Mammary epithelial cell (primary cell): ENCODE measurements at regions not wholly inside any gene's neighbourhood (a gene's known extent, or its start where the extent isn't known, plus 50 kb on each side); places are given as distances from the start of the nearest gene placed in this dataset.

Source experiments
- CTCF ChIP-seq, 2 donors: IDR thresholded peaks in 1 of 2; conservative IDR thresholded peaks in 1 of 2; 2 replicates each; pipeline ENCODE4 v1.5.1; 2011 to 2012; ENCODE audit warnings: inconsistent platforms in 2 of 2, low read length in 2 of 2, mild to moderate bottlenecking in 2 of 2, control low read depth in 1 of 2, low read depth in 1 of 2; ENCODE audit not compliant: insufficient read depth in 1 of 2; ENCODE audit errors: extremely low read depth in 1 of 2
- EZH2 ChIP-seq: IDR thresholded peaks from 2 replicates; pipeline ENCODE4 v1.6.1; 2012; ENCODE audit warnings: low read length, inconsistent platforms, borderline replicate concordance

- TF ChIP-seq CTCF (conservative IDR thresholded peaks at IDR 0.05 in 1 of 2, IDR thresholded peaks at IDR 0.05 in 1 of 2; ENCODE audit: extremely low read depth in 1 of 2, insufficient read depth in 1 of 2, low read depth in 1 of 2, low read length in 2 of 2): no peak
- TF ChIP-seq EZH2: no peak
Measured at GRCh38 chr2:78411303-78411702, 614.2 kb upstream of the REG3G start.
